ENCODE measurements at regions not wholly inside any gene's neighbourhood (a gene's known extent, or its start where the extent isn't known, plus 50 kb on each side); places are given as distances from the start of the nearest gene placed in this dataset.
"Not testable (repeated sequence)": the region's sequence is repeated elsewhere in the genome, so short reads cannot be mapped to it uniquely, and the experiment has no call there.

DNA sequence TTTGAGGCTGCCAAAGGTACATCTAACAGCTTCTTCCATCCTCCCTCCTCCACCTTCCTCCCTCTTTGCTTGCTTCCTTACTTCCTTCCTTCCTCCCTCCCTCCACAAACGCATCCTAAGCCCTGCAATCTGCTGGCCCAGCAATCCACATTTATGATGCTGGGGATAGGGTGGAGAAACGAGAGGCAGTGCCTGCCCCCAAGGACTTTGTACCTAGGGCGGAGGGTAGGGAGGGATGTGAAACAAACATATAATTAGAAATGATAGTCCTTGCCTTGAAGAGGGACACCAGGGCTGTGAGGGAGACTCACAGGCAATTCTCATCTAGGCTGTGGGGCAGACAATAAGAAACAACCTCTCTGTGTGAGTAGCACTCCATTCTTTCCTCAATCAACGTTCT is 188.3 kb downstream of the ANKRD30B start:
- no peak for DNase-seq (ENCODE audit: low spot score)

DNA sequence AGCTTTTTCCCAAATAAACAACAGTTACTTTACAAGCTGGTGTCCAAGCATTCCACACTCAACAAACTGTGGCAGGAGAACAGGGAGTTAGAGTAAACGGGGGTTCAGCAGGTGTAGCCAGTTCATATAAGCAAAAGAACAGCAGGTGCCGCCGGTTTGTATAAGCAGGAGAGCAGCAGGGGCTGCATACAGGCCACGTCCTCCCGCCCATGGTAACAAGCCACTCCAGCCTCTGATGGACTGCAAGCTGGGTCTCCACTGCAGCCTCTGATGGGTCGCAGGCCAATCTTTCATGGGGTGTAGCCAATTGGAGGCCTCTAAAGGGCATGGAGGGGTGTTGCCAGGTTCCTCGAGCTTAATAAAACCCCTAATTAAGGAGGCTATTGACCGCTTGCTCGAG is 189.3 kb downstream of the ANKRD30B start:
- no peak for DNase-seq (ENCODE audit: low spot score)

- DNase-seq (ENCODE audit: low spot score), result no peak
These were observed 191.2 kb downstream of the ANKRD30B start for GRCh38 chr18:14939141-14939540.

- DNase-seq (ENCODE audit: low spot score), result not testable (repeated sequence)
These were observed 192.1 kb downstream of the ANKRD30B start for GRCh38 chr18:14940106-14940505.

DNA sequence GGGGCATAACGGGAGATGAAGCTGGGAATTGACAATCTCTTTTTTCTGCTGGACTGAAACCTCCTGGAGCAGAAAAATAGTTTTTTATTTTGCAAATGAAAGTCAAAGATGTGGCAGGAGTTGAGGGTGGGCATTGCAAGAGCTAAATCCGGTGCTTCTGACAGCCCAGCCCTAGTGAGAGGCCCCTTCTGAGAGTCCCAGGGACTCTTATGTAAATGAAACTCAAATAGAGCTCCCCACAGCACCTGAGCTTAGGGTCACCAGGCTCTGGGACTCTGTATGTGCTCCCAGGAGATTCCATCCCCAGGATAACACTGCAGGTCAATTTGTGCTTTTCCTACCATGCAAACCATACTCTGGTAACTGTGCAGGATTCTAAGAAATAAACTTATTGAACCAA is 192.8 kb downstream of the ANKRD30B start:
- DNase-seq (ENCODE audit: low spot score), result no peak

GRCh38 chr18:14941256-14941655 is 193.3 kb downstream of the ANKRD30B start:
- no peak for DNase-seq (ENCODE audit: low spot score)

- DNase-seq (ENCODE audit: low spot score), result no peak
These were observed 193.8 kb downstream of the ANKRD30B start for GRCh38 chr18:14941792-14942191.

GRCh38 chr18:14942275-14942674 is 194.3 kb downstream of the ANKRD30B start:
- DNase-seq (ENCODE audit: low spot score), result no peak

GRCh38 chr18:14943486-14943885 is 195.5 kb downstream of the ANKRD30B start:
- no peak for DNase-seq (ENCODE audit: low spot score)

DNA sequence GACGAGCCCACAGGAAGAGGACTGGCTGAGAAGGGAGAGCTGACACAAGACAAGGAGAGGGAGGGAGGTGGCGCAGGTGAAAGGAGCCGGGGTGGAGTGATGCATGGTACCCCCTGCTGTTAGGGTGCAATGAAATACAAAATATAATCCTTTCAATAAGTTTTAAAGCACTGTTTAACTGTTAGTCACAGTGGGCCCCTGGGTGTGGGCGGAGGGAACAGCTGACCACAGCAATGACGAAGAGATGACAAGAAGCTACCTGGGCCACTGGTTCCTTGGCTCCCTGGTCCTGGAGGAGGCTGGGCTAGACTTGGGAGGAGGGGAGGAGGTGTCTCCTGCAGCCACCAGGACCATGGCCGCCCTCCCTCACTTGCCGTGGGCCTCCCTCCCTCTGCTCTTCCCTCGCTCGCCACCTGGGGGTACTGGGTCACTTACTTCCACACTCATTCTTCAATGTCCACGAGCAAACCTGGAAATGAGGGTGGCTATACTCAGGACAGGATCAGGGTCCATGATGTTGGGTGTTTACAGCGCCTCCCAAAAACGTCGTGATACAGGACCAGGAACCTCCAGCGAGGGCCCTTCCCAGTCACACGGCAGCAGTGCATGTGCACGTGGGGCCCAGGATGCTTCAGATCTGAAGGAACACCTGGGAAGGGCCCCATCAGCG is 196.1 kb downstream of the ANKRD30B start:
- DNase-seq (ENCODE audit: low spot score), result no peak

- no peak for DNase-seq (ENCODE audit: low spot score)
These were observed 196.9 kb downstream of the ANKRD30B start for GRCh38 chr18:14944838-14945237.

DNA sequence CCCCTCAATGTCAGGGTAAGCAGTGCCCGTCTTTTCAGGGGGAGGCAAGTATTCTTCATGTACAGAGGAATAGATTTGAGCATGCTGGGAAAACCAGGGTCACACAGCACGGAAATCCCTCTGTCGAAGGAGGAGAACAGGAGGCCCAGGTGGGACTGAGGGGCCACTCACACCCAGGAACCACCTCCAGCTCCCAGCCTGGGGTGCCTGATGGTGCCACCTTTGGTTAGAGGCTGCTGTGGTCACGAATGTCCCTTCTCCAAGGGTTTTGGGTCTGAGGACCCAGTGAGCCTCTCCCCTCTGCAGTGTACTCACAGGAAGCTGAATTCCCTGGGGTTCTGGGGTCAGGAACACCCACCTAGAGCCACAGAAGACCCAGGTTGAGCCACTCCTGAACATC is 197.3 kb downstream of the ANKRD30B start:
- no peak for DNase-seq (ENCODE audit: low spot score)

DNA sequence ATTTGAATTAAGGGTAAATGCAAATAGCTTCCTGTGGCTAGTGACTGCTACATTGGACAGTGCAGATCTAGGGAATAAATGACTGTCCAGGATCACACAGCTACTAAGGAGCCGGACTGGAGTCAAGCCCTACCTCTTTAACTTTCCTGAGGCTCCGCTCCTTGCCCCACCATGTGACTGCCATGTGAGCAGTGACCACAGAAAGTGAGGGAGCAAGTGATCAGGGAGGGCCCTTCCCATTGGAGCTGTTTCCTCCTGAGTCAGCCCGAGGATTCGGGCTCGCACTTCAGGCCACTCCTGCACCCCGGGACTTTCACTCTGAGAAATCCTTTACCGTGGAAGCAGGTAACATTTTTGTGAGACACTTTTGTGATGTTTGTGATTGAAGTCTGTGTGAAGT is 198.0 kb downstream of the ANKRD30B start:
- DNase-seq (ENCODE audit: low spot score), result no peak

- DNase-seq (ENCODE audit: low spot score), result not testable (repeated sequence)
These were observed 198.9 kb downstream of the ANKRD30B start for GRCh38 chr18:14946741-14947470.

- DNase-seq (ENCODE audit: low spot score), result no peak
These were observed 199.7 kb downstream of the ANKRD30B start for GRCh38 chr18:14947482-14948162.

- no peak for DNase-seq (ENCODE audit: low spot score)
These were observed 200.2 kb downstream of the ANKRD30B start for GRCh38 chr18:14948163-14948540.

- no peak for DNase-seq (ENCODE audit: low spot score)
These were observed 202.1 kb downstream of the ANKRD30B start for GRCh38 chr18:14949800-14950664.

DNA sequence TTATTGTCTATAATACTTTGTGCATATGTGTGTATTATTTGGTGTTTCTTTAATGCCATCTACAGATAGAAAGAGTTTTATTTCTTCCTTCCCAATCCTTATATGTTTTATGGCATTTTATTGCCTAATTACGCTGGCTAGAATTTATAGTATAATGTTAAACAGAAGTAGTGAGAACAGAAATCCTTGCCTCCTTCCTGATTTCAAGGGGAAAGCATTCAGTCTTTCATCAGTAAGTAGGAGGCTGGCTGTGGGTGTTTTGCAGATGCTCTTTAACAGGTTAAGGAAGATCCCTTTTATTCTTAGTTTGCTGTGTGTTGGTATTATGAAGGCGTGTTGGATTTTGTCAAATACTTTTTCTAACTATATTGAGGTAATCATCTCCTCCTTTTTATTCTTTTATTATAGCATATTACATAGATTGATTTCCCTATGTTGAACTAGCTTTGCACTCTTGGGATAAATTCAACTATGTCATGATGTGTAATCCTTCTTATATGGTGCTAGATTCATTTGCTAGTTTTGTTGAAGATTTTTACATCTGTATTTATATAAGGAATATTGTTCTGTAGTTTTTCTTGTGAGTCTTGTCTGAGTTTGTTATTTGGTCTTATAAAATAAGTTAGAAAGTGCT is 204.6 kb downstream of the ANKRD30B start:
- DNase-seq (ENCODE audit: low spot score), result not testable (repeated sequence)

DNA sequence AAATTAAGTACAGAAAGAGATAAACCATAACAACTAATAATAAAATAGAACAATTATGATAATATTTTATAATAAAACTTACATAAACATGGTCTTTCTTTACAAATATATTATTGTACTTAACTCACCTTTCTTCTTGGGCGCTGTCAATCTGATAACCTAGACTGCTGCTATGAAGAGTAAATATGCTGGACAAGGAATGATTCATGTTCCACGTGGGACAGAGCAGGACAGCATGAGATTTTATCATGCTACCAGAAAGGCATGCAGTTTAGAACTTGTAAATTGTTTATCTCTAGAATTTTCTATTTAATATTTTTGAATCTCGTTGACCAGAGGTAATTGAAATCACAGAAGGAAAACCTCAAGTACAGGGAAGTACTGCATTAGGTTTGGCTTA is 210.7 kb downstream of the ANKRD30B start:
- no peak for DNase-seq (ENCODE audit: low spot score)

GRCh38 chr18:14959550-14959949 is 211.6 kb downstream of the ANKRD30B start:
- DNase-seq (ENCODE audit: low spot score), result no peak

DNA sequence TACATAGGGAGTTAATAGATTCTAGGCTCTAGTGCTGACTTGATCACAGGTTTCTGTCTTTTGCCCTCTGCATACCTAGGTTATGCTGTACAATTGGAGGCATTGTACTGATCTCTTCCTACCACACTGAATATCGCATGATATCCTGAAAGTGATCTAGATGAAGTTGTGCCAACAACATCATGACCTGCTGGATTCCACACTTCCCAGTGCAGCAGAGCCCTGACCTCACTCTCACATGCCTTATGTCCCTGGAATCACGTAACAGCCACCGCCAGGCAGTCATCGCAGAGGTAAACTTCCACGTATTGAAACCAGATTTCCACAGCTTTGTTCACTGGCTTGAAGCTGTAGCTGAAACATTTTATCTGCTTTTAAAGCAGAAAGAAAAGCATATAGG is 214.0 kb downstream of the ANKRD30B start:
- DNase-seq (ENCODE audit: low spot score), result no peak
